MCF 10A (cell line): ENCODE measurements at regions not wholly inside any gene's neighbourhood (a gene's known extent, or its start where the extent isn't known, plus 50 kb on each side); places are given as distances from the start of the nearest gene placed in this dataset.

Experiments
- BruUV-seq: library from RNA; stranded (reverse); fragments of 400-500 nt; replicated peaks from 2 replicates; lab custom pipeline; 2021; lab: Mats Ljungman, UMichigan
- CTCF ChIA-PET: fragments of 300-600 bp; sonication (Branson Sonifier 250); formaldehyde crosslinking; extraction: SDS; loops from one replicate; lab custom pipeline; 2021; ENCODE audit warnings: antibody characterized with exemption, inconsistent platforms; lab: Yijun Ruan, JAX
- POLR2A ChIA-PET: fragments of 300-600, 350-650 bp; sonication (Branson Sonifier 250); formaldehyde crosslinking; extraction: SDS; loops from one replicate; lab custom pipeline; 2020; ENCODE audit warnings: antibody characterized with exemption, inconsistent platforms; lab: Yijun Ruan, JAX
- DNase-seq: peaks from one replicate; pipeline ENCODE4 v3.0.0-alpha.2; 2018; ENCODE audit not compliant: unreplicated experiment
- H3K27ac Mint-ChIP-seq: one replicate; pipeline ENCODE4 v1.8.0; 2022; ENCODE audit warnings: mild to moderate bottlenecking, low read depth, mixed read lengths; ENCODE audit not compliant: unreplicated experiment
- H3K27me3 Mint-ChIP-seq: one replicate; pipeline ENCODE4 v1.8.0; 2022; ENCODE audit warnings: mixed read lengths; ENCODE audit not compliant: insufficient read depth, unreplicated experiment
- H3K36me3 Mint-ChIP-seq: one replicate; pipeline ENCODE4 v1.8.0; 2022; ENCODE audit warnings: mild to moderate bottlenecking, moderate library complexity, mixed read lengths; ENCODE audit not compliant: insufficient read depth, unreplicated experiment
- H3K4me1 Mint-ChIP-seq: one replicate; pipeline ENCODE4 v1.8.0; 2022; ENCODE audit warnings: mixed read lengths; ENCODE audit not compliant: insufficient read depth, unreplicated experiment
- H3K4me3 Mint-ChIP-seq: one replicate; pipeline ENCODE4 v1.8.0; 2022; ENCODE audit warnings: mild to moderate bottlenecking, moderate library complexity, mixed read lengths; ENCODE audit not compliant: unreplicated experiment
- H3K9me3 Mint-ChIP-seq: one replicate; pipeline ENCODE4 v1.8.0; 2022; ENCODE audit warnings: mixed read lengths; ENCODE audit not compliant: unreplicated experiment
- intact Hi-C: fragments of 100-400 bp; cut with micrococcal nuclease; formaldehyde crosslinking; loops from 2 replicates; pipeline ENCODE4 v1.14.1; 2022
- TF ChIP-seq, protein P1 (sequence below): fragments of 200-600 bp; IDR thresholded peaks from one replicate; pipeline ENCODE4 v1.8.0; 2022; ENCODE audit warnings: antibody characterized with exemption, mild to moderate bottlenecking; ENCODE audit not compliant: unreplicated experiment

DNA sequence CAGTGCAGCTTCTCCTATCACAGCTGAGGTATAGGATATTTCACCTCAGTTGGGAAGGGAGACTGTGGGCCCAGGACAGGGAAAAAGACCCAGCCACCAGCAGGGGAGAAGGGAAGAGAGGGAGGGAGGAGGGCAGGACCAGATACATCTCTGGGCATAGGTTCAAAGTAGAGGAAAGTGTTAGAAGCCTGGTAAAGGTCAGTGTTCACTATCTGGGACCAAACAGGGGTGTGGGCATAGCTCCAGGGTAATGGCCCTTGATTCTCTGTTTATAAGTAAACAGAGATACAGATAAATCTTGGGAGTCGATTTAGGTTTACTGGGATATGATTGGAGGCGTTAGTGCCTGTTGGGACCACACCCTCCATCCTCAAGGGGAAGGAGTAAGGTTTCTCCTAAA, 266.2 kb downstream of the LRFN2 start:
- BruUV-seq, result no TSS peak
- no peaks in the 10 kb centered on the region for H3K27me3 Mint-ChIP-seq
- ChIA-PET POLR2A (no interaction called here), CTCF (no interaction called here)
- H3K9me3 Mint-ChIP-seq, result no peaks in the 10 kb centered on the region
- no peaks in the 10 kb centered on the region for H3K36me3 Mint-ChIP-seq
- H3K27ac Mint-ChIP-seq, result no peak overlapping the region
- intact Hi-C loops, result no loop called here
- TF ChIP-seq, protein P1, sequence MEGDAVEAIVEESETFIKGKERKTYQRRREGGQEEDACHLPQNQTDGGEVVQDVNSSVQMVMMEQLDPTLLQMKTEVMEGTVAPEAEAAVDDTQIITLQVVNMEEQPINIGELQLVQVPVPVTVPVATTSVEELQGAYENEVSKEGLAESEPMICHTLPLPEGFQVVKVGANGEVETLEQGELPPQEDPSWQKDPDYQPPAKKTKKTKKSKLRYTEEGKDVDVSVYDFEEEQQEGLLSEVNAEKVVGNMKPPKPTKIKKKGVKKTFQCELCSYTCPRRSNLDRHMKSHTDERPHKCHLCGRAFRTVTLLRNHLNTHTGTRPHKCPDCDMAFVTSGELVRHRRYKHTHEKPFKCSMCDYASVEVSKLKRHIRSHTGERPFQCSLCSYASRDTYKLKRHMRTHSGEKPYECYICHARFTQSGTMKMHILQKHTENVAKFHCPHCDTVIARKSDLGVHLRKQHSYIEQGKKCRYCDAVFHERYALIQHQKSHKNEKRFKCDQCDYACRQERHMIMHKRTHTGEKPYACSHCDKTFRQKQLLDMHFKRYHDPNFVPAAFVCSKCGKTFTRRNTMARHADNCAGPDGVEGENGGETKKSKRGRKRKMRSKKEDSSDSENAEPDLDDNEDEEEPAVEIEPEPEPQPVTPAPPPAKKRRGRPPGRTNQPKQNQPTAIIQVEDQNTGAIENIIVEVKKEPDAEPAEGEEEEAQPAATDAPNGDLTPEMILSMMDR, result no peak
- no peak overlapping the region for H3K4me3 Mint-ChIP-seq
- DNase-seq, result no peak
- no peaks in the 10 kb centered on the region for H3K4me1 Mint-ChIP-seq

DNA sequence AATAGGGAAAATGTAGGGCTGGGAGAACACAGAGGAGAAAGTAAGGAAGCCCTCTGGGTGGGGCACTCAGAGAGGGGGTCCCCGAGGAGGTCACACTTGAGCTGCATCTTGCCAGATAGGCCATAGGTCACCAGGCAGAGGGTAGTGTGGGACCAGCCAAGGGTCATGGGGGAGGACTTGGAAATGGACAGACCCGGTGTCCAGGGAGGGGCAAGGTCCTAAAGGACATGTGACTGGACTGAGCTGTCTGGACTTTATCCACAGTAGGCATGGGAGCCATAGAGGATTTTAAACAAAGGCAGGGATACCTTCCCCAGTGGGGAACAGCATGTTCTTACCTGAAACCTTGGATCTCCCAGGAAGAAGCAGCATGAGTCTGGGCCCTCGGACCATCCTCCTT, 266.7 kb downstream of the LRFN2 start:
- BruUV-seq, result no TSS peak
- H3K4me1 Mint-ChIP-seq, result no peaks in the 10 kb centered on the region
- CTCF ChIA-PET, result no interaction called here
- H3K4me3 Mint-ChIP-seq, result no peak overlapping the region
- intact Hi-C loops, result no loop called here
- no peaks in the 10 kb centered on the region for H3K36me3 Mint-ChIP-seq
- H3K27me3 Mint-ChIP-seq, result no peaks in the 10 kb centered on the region
- TF ChIP-seq, protein P1, result no peak
- no peak overlapping the region for H3K27ac Mint-ChIP-seq
- no peaks in the 10 kb centered on the region for H3K9me3 Mint-ChIP-seq
- POLR2A ChIA-PET, result no interaction called here
- no peak for DNase-seq

DNA sequence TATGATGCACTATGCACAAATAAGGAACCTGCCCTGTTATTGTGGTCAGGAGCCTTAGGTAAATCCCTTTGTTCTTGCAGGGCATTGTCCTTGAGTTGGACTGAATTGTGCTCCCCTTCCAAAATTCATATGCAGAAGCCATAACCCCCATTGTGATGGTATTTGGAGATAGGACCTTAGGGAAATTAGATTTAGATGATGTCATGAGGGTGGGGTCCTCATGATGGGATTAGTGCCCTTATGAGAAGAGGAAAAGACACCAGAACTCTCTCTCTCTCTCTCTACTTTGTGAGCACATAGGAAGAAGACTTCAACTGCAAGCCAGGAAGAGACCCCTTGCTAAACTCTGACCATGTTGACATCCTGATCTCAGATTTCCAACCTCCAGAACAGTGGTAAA, 268.0 kb downstream of the LRFN2 start:
- CTCF ChIA-PET, result no interaction called here
- Mint-ChIP-seq H3K27me3 (no peaks in the 10 kb centered on the region), H3K4me3 (no peak overlapping the region), H3K36me3 (no peaks in the 10 kb centered on the region), H3K27ac (no peak overlapping the region), H3K9me3 (no peaks in the 10 kb centered on the region), H3K4me1 (no peaks in the 10 kb centered on the region)
- intact Hi-C loops, result no loop called here
- no peak for DNase-seq
- BruUV-seq, result no TSS peak
- TF ChIP-seq, protein P1, result no peak
- POLR2A ChIA-PET, result no interaction called here

DNA sequence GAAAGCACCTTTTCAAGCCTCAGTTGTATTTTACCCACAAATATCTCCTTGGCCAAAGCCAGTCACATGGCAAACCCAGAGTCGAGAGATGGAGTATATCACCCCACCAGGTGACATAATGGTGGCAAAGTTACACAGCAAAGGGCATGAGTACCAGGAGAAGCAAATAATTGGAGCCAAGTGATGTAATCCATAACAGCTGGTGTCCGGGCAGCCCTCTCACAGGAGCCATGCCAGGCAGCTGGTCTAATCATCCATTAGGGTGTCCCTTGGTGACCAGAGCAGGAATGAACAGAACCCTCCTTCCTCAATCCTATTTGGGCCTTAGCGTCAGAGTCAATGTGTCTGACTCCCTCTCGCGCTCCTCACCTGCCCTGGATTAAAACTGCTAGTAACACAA, 272.1 kb downstream of the LRFN2 start:
- Mint-ChIP-seq H3K27me3 (no peaks in the 10 kb centered on the region), H3K27ac (no peak overlapping the region), H3K36me3 (no peaks in the 10 kb centered on the region), H3K9me3 (no peaks in the 10 kb centered on the region), H3K4me1 (no peaks in the 10 kb centered on the region), H3K4me3 (no peak overlapping the region)
- TF ChIP-seq, protein P1, result no peak
- DNase-seq, result no peak
- ChIA-PET POLR2A (interaction anchor here (0.5 kb wide), 1 partner anchor 467 kb away, joined by 3 read pairs; no protein-coding TSS in a partner anchor), CTCF (interaction anchor here (0.6 to 1.8 kb wide), 3 partner anchors 13 to 839 kb away, joined by 3 to 5 read pairs (median 4); no protein-coding TSS in a partner anchor)
- intact Hi-C loops, result no loop called here
- no TSS peak for BruUV-seq
